Stimulated activated CD4-positive, alpha-beta T cell treated with anti-CD3 and anti-CD28 coated beads, Interleukin-1b, Interleukin-23, amount 100 ng/mL, for 48 hours (primary cell): ENCODE measurements at regions not wholly inside any gene's neighbourhood (a gene's known extent, or its start where the extent isn't known, plus 50 kb on each side); places are given as distances from the start of the nearest gene placed in this dataset.

ENCODE experiments used
- DNase-seq: peaks from one replicate; pipeline ENCODE4 v3.0.0-alpha.2; 2020

- DNase-seq = no peak
Measured at GRCh38 chr5:87868792-87869191, 399.9 kb downstream of the TMEM161B start.

- no peak for DNase-seq
Measured at GRCh38 chr5:87867281-87867680, 401.4 kb downstream of the TMEM161B start.

GRCh38 chr5:87853541-87853940 is 415.1 kb downstream of the TMEM161B start:
- no peak for DNase-seq

GRCh38 chr5:87851603-87852002 is 417.0 kb downstream of the TMEM161B start:
- DNase-seq = no peak

- DNase-seq = no peak
Measured at GRCh38 chr5:87850843-87851242, 417.8 kb downstream of the TMEM161B start.

GRCh38 chr5:87845734-87846133 is 422.9 kb downstream of the TMEM161B start:
- DNase-seq = no peak

- no peak for DNase-seq
Measured at GRCh38 chr5:87844866-87845265, 423.8 kb downstream of the TMEM161B start.

- no peak for DNase-seq
Measured at GRCh38 chr5:87844449-87844848, 424.2 kb downstream of the TMEM161B start.

- no peak for DNase-seq
Measured at GRCh38 chr5:87836696-87837095, 424.0 kb upstream of the CCNH start.

GRCh38 chr5:87831499-87831898 is 418.8 kb upstream of the CCNH start:
- no peak for DNase-seq

GRCh38 chr5:87829217-87829551 is 416.5 kb upstream of the CCNH start:
- DNase-seq = no peak

GRCh38 chr5:87828545-87829216 is 416.0 kb upstream of the CCNH start:
- DNase-seq = no peak

- DNase-seq = no peak
Measured at GRCh38 chr5:87827539-87827938, 414.8 kb upstream of the CCNH start.

- no peak for DNase-seq
Measured at GRCh38 chr5:87826507-87826906, 413.8 kb upstream of the CCNH start.

GRCh38 chr5:87825583-87825982 is 412.9 kb upstream of the CCNH start:
- DNase-seq = no peak

GRCh38 chr5:87807783-87808182 is 395.1 kb upstream of the CCNH start:
- no peak for DNase-seq

- DNase-seq = no peak
Measured at GRCh38 chr5:87803352-87803751, 390.6 kb upstream of the CCNH start.

GRCh38 chr5:87791869-87792268 is 379.1 kb upstream of the CCNH start:
- no peak for DNase-seq

GRCh38 chr5:87788416-87788815 is 375.7 kb upstream of the CCNH start:
- no peak for DNase-seq

- DNase-seq = no peak
Measured at GRCh38 chr5:87787625-87788256, 375.0 kb upstream of the CCNH start.

GRCh38 chr5:87787086-87787485 is 374.4 kb upstream of the CCNH start:
- DNase-seq = no peak

- no peak for DNase-seq
Measured at GRCh38 chr5:87786471-87786870, 373.7 kb upstream of the CCNH start.

GRCh38 chr5:87785554-87786335 is 373.0 kb upstream of the CCNH start:
- DNase-seq = no peak

- no peak for DNase-seq
Measured at GRCh38 chr5:87784879-87785495, 372.3 kb upstream of the CCNH start.
